ENCODE measurements at regions not wholly inside any gene's neighbourhood (a gene's known extent, or its start where the extent isn't known, plus 50 kb on each side); places are given as distances from the start of the nearest gene placed in this dataset.

- Histone ChIP-seq H2AFZ (ENCODE audit: low read length) (no peak overlapping the region), H4K20me1 (replicated peaks in 1 of 2; ENCODE audit: control insufficient read depth in 1 of 2, insufficient read depth in 2 of 2, low read length in 2 of 2) (no peaks in the 10 kb centered on the region), H3K23me2 (ENCODE audit: low read depth, low read length) (no peaks in the 10 kb centered on the region), H3K79me2 (ENCODE audit: control insufficient read depth in 1 of 2, insufficient read depth in 2 of 2, low read length in 2 of 2) (no peaks in the 10 kb centered on the region), H3K14ac (ENCODE audit: insufficient read length) (no peak overlapping the region), H2BK120ac (replicated peaks; ENCODE audit: low read depth, low read length) (no peak overlapping the region), H3K4me3 (ENCODE audit: extremely low read depth in 1 of 4, insufficient read depth in 2 of 4, low read depth in 3 of 4, low read length in 4 of 4) (no peak overlapping the region), H4K91ac (replicated peaks; ENCODE audit: insufficient read length, low read length) (no peak overlapping the region), H3K9me3 (ENCODE audit: insufficient read depth in 2 of 2, low read depth in 1 of 2, low read length in 1 of 2) (no peaks in the 10 kb centered on the region), H3K18ac (ENCODE audit: extremely low read depth, low read length) (no peak overlapping the region), H3K4me2 (ENCODE audit: insufficient read depth in 1 of 2, low read depth in 2 of 2, low read length in 2 of 2) (no peak overlapping the region), H4K5ac (ENCODE audit: insufficient read length, low read depth, low read length) (no peak overlapping the region), H3K36me3 (ENCODE audit: control insufficient read depth in 2 of 4, insufficient read depth in 4 of 4, low read length in 3 of 4) (no peaks in the 10 kb centered on the region), H3K9ac (replicated peaks in 1 of 4; ENCODE audit: extremely low read depth in 1 of 4, low read depth in 3 of 4, low read length in 3 of 4) (no peak overlapping the region), H2BK12ac (ENCODE audit: low read depth, low read length) (no peak overlapping the region), H3K4me1 (replicated peaks in 1 of 4; ENCODE audit: control insufficient read depth in 3 of 4, insufficient read depth in 4 of 4, low read length in 3 of 4) (no peaks in the 10 kb centered on the region), H3K4ac (replicated peaks; ENCODE audit: insufficient read length, low read depth, low read length) (no peak overlapping the region), H4K8ac (ENCODE audit: extremely low read depth, insufficient read depth, low read length) (no peak overlapping the region), H3K79me1 (ENCODE audit: low read depth, low read length) (no peaks in the 10 kb centered on the region), H3K27ac (ENCODE audit: low read depth, low read length) (no peak overlapping the region), H3K56ac (replicated peaks; ENCODE audit: insufficient read length, low read depth, low read length) (no peak overlapping the region), H2BK5ac (ENCODE audit: low read depth, low read length) (no peak overlapping the region), H3K23ac (ENCODE audit: insufficient read length) (no peak overlapping the region), H2AK5ac (ENCODE audit: low read depth, low read length) (no peak overlapping the region), H3K27me3 (replicated peaks in 1 of 4; ENCODE audit: control insufficient read depth in 3 of 4, extremely low read depth in 1 of 4, insufficient read depth in 3 of 4, low read length in 3 of 4) (no peaks in the 10 kb centered on the region), H2BK15ac (ENCODE audit: low read length) (no peak overlapping the region), H2BK20ac (ENCODE audit: low read length) (no peak overlapping the region)
- DNase-seq (ENCODE audit: low read depth in 1 of 2, low spot score in 2 of 2) (no peak), FAIRE-seq (no peak)
- 94% methylated on average over 4 of the region's 4 CpGs; no CpG with 5 or more reads in 1 of the 2 experiments for WGBS, 2 experiments (ENCODE audit: extremely low coverage in 1 of 2, insufficient coverage in 1 of 2, insufficient read length in 1 of 2, insufficient replicate concordance in 2 of 2, low coverage in 1 of 2, low lambda C conversion rate in 2 of 2, missing lambda C conversion rate in 1 of 2)
- ChIA-PET POLR2A (ENCODE audit: partially characterized antibody) (no interaction called here), CTCF (ENCODE audit: partially characterized antibody) (no interaction called here)
- no peak for TF ChIP-seq CREB1 (IDR thresholded peaks at IDR 0.05)
- no peak for TF ChIP-seq EGR1 (IDR thresholded peaks at IDR 0.05; ENCODE audit: borderline replicate concordance, low read depth, low read length)
- no peak for TF ChIP-seq MAFK (IDR thresholded peaks at IDR 0.05; ENCODE audit: low read depth, low read length)
- TF ChIP-seq TAF1 (IDR thresholded peaks at IDR 0.05; ENCODE audit: low read depth, low read length) = no peak
- no peak for TF ChIP-seq TAF7 (optimal IDR thresholded peaks at IDR 0.05; ENCODE audit: borderline replicate concordance, low read depth, low read length)
- no peak for TF ChIP-seq BCL11A (IDR thresholded peaks at IDR 0.05; ENCODE audit: low read depth in 2 of 2, low read length in 2 of 2)
These were observed 281.4 kb downstream of the PAX3 start for GRCh38 chr2:222017252-222017850.

Measured in H1 (cell line).